HG03571 (cell line): ENCODE measurements at regions not wholly inside any gene's neighbourhood (a gene's known extent, or its start where the extent isn't known, plus 50 kb on each side); places are given as distances from the start of the nearest gene placed in this dataset.

Source experiments
- ATAC-seq: cut with Tn5 transposase; IDR thresholded peaks from one replicate; pipeline ENCODE4 v1.9.1; 2021; ENCODE audit not compliant: unreplicated experiment

- no peak for ATAC-seq
Measured at GRCh38 chr6:22045261-22045912, 251.4 kb downstream of the PRL start.

DNA sequence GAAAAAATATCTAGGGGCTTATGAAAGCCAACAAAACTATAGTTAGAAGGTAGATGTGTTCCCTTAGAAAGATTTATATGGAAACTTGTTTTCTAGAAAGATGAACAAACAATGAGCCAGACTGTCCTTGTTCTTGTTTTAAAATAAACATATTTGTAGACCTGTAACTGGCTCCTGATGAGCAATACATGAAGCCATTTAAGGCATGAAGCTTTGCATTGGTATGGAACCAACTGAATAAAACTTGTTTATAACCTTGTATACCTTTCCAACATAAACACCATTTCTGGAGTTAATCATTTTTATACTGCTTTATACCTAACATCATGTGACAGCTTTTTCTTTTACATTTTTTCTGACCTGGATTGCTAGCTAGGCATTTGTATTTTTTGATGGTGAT is 247.8 kb downstream of the PRL start:
- ATAC-seq: no peak

GRCh38 chr6:22053391-22053997 is 243.3 kb downstream of the PRL start:
- no peak for ATAC-seq

- ATAC-seq: no peak
Measured at GRCh38 chr6:22056398-22056797, 240.4 kb downstream of the PRL start.

DNA sequence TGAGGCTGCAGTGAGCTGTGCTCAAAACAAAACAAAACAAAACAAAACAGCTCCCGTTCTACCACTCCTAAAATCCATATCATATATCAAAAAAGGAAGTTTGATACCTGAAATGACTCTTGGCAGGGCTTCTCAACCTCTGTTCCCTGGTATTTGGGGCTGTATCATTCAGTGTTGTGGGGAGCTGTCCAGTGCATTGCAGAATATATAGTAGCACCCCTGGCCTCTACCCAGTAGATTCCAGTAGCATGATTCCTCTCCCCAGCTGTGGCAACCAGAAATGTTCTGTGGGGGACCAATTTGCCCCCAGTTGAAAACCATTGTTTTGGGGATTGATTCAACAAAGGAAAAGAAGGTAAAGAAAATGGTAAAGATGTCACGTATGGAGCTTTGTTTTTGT is 238.9 kb downstream of the PRL start:
- no peak for ATAC-seq

DNA sequence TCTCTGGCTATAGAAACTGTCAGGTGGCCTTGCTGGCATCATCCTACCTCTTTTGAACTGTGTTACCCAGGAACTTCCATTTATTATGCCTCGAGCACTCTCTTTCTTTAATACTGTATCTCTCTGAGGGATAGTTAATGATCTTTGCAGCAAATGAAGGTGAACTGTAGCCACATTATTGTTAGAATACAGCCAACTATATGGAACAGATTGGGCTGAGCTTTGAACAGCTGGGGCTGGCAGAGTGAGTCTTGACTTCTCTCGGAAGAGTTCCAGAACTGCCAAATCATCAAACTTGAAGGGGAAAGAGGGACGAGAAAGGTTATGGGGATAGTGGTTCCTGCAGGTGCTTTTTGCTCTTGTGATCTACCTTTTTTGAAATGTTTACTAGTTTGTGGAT is 237.7 kb downstream of the PRL start:
- no peak for ATAC-seq

DNA sequence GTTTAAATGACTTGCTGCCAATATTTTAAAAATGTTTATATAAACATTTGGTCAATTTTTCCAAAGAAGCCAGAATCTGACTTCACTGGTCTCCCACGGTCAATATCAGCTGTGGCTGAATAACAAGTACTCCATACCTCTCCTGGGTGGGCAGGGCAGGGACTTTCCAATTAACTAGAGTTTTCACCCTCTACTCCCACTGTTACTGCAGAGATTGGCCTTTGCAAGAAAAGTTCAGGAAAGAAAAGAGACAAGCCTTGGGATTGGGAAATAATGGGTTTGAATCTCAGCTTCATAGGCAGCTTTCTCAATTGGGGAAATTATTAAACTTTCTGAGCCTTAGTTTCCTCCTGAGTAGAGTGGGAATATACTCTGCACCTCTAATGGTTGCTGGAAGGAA is 236.9 kb downstream of the PRL start:
- ATAC-seq: no peak

- peak; percentile 72 for ATAC-seq
Measured at GRCh38 chr6:22062807-22063408, 233.9 kb downstream of the PRL start.

DNA sequence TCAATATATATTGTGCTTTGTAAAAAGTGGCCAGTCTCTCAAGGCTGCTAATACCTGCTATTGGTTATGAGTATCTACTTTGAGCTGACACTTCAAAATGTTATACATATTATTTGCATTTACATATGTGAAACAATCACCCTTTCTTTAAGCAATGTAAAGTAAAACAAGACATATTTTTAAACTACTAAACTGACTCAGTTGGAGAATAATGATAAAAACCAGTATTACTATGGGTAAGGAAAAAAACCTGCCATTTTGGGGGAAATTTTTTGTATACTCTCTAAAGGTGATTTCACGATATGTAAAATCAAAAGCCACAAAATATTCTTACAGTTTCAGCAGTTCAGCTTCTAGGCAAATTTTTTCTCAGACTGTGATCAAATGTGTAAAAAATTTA is 232.3 kb downstream of the PRL start:
- no peak for ATAC-seq

DNA sequence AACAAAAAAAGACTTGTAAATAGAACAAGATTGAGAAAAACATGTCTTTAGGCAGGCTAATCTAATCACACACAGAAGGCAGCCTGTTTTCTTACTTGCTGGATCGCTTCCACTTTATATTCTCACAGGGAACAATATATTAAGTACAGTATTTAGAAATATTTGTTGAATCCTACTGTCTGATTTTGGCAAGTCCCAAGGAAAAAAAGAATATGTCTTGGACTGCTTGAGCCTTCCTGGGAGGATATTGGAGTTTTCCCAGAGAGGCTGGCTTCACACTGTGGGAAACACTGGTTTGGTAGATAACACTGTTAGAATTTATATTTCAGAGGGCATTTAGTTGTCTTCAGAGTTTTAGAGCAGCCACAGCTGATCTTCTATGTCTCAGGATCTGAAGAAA is 229.7 kb downstream of the PRL start:
- no peak for ATAC-seq

DNA sequence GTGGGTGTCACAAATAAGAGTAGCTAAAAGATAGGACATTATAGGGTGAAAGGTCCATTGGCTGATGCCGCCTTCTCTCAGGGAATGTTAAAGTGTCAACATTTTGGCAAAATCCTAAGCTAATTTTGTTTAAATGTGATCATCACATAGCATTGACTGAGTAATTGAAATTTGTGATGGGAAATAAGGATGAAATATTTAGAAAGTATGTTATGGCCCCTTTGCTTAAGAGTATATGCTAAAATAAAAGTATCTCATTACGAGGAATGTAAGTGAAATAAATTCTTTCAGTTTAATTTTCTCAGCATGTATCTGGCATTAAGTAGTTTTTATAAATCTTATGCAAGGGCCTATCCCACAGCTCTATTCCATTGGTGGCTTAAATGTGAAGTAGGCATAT is 229.2 kb downstream of the PRL start:
- ATAC-seq: no peak

- peak; percentile 39 for ATAC-seq
Measured at GRCh38 chr6:22068561-22069305, 228.1 kb downstream of the PRL start.

- no peak for ATAC-seq
Measured at GRCh38 chr6:22069306-22069800, 227.5 kb downstream of the PRL start.

DNA sequence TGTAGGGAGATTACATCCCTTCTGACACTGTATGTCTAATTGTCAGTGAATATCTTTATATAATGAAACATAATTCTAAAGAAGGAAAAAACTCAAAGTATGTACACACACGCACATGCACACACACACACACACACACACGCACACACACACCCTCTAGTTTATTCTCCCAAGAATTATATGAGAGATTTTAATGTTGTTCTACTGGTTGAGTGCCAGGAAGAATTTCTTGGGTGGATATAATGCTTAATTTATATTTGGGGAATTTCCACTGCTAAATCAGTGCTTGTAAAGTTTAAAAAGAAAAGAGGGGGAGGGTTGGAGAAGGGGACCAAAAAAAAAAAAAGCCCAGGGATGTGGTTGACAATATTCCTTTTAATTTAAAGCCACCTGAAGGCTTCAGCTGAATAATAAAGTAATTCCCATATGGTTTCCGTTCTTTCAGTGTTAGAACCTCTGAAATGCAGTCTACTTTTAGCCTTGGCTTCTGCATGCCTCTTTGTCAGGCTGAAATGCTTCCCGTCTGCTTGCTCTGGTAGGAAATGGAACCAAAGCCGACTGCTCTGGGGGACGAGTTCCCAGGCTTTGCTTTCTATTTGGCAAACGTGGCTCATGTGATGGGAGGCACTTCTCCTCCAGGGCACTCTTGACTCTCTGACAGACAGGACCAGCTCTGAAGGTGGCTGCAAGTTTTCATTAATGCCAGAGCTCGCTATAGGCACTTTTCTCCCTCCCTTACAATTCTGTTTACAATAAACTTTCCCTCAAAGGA is 225.4 kb downstream of the PRL start:
- no peak for ATAC-seq

DNA sequence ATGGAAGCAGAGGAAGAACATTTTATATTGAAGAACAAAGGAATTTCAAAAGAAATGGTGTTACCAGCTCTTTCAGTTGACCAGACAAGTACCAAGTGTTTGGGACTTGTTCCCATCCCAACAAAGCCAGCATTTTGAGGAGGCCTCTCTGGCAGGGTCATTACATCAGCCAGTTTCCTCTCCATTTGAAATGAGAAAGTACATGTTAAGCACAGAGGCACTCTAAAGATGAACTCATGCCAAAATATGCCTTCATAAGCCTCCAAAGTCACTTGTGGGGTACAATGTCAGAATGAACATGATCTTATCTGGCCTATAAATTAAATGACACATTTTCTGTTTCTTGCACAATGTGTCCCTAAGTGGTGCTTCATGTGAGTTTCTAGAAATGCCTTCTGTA is 223.9 kb downstream of the PRL start:
- ATAC-seq: no peak

- ATAC-seq: no peak
Measured at GRCh38 chr6:22073516-22074198, 223.2 kb downstream of the PRL start.

DNA sequence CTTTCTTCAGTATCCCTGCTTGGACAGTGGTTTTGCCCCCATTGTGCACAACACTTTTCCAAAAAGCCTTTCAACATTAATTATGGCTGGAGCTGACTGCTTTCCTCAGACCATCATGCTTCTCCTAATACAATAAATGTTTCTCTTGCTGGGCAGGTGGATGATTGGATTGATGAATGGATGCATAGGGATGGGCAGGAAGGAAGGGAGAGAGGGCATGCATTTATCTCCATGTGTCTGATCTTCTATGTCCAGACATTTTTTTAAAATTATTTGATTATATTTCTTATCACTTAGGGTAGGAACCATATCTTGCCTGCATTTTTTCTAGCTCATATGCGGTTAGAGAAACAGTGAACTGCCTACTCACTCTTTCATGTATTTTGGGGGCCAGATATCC is 218.5 kb downstream of the PRL start:
- ATAC-seq: no peak

DNA sequence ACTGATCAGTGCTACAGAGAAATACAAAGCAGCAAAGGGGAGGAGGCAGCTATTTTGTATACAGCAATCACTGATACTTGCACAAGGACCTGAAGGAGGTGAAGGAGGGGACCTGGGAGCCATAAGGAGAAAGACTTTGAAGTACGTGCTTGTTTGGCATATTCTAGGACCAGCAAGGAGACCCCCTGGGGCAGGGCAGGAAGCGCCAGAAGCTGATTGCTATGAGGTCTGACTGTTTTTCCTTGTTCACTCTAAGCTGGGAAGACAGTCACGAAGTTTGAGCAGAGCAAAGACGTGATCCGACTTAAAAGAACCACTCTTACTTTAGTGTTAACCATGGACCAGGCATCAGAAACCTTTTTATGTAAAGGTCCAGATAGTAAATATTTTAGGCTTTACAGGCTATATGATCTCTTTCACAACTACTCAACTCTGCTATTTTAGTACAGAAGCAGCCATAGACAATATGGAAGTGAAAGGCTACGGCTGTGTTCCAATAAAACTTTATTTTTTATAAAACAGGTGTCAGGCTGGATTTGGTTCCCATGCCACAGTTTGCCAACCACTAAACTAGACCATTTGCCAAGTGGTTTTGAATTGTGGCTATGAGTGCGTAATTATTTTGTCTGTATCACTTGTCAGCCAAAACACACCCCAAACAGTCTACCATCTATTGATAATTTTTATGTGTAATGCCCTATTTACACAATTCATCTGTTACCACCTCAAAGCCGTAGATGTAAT is 217.9 kb downstream of the PRL start:
- ATAC-seq: no peak

DNA sequence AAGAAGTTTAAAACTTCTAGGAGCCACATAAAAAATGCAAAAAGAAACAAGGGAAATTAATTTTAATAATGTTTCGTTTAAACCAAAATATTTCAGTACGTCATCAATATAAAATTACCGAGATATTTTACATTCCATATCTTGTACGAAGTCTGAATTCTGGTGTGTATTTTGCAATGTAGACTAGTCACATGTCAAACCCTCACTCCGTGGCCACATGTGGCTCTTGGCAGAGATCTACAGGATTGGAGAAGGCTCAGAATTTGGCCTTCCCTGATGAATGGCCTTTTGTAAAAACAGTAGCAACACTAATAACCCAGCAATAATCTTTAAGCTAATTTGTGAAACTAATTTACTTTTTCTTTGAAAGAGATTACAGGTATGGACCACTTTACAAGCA is 217.1 kb downstream of the PRL start:
- no peak for ATAC-seq

- no peak for ATAC-seq
Measured at GRCh38 chr6:22081709-22082108, 215.1 kb downstream of the PRL start.
